ENCODE measurements at regions not wholly inside any gene's neighbourhood (a gene's known extent, or its start where the extent isn't known, plus 50 kb on each side); places are given as distances from the start of the nearest gene placed in this dataset.

GRCh38 chr2:136377423-136378382 is 259.8 kb upstream of the CXCR4 start:
- H3K4me3 ChIP-seq (replicated peaks in 1 of 4; ENCODE audit: control extremely low read depth in 1 of 4, insufficient read depth in 1 of 4, low read depth in 3 of 4, low read length in 4 of 4), result no peak overlapping the region
- H3K4me1 ChIP-seq (ENCODE audit: control insufficient read depth, extremely low read depth, insufficient read depth, low read length), result no peaks in the 10 kb centered on the region
- H3K36me3 ChIP-seq (ENCODE audit: control insufficient read depth, insufficient read depth, low read length), result no peaks in the 10 kb centered on the region
- TF ChIP-seq EZH2 (IDR thresholded peaks at IDR 0.05; ENCODE audit: low read length, missing control alignments), result no peak
- TF ChIP-seq, protein P1, sequence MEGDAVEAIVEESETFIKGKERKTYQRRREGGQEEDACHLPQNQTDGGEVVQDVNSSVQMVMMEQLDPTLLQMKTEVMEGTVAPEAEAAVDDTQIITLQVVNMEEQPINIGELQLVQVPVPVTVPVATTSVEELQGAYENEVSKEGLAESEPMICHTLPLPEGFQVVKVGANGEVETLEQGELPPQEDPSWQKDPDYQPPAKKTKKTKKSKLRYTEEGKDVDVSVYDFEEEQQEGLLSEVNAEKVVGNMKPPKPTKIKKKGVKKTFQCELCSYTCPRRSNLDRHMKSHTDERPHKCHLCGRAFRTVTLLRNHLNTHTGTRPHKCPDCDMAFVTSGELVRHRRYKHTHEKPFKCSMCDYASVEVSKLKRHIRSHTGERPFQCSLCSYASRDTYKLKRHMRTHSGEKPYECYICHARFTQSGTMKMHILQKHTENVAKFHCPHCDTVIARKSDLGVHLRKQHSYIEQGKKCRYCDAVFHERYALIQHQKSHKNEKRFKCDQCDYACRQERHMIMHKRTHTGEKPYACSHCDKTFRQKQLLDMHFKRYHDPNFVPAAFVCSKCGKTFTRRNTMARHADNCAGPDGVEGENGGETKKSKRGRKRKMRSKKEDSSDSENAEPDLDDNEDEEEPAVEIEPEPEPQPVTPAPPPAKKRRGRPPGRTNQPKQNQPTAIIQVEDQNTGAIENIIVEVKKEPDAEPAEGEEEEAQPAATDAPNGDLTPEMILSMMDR (conservative IDR thresholded peaks at IDR 0.05 in 1 of 2, IDR thresholded peaks at IDR 0.05 in 1 of 2; ENCODE audit: low read depth in 1 of 2, low read length in 2 of 2), result no peak
- H3K79me2 ChIP-seq (ENCODE audit: control insufficient read depth, insufficient read depth, low read length), result no peaks in the 10 kb centered on the region
- no peaks in the 10 kb centered on the region for H3K27me3 ChIP-seq (ENCODE audit: control insufficient read depth, insufficient read depth, low read length)
- DNase-seq (ENCODE audit: low read depth in 2 of 2), result no peak
- no peaks in the 10 kb centered on the region for H3K9me3 ChIP-seq (ENCODE audit: control insufficient read depth, insufficient read depth, low read depth, low read length)
- no peaks in the 10 kb centered on the region for H4K20me1 ChIP-seq (ENCODE audit: control insufficient read depth, extremely low read depth, insufficient read depth, low read length)
- no peak overlapping the region for H3K4me2 ChIP-seq (ENCODE audit: extremely low read depth, insufficient read depth, low read length)
- no peak overlapping the region for H3K9ac ChIP-seq (ENCODE audit: insufficient read depth, low read length)
- H2AFZ ChIP-seq (ENCODE audit: low read length), result no peak overlapping the region
- no peak overlapping the region for H3K27ac ChIP-seq (ENCODE audit: insufficient read depth, low read length)

DNA sequence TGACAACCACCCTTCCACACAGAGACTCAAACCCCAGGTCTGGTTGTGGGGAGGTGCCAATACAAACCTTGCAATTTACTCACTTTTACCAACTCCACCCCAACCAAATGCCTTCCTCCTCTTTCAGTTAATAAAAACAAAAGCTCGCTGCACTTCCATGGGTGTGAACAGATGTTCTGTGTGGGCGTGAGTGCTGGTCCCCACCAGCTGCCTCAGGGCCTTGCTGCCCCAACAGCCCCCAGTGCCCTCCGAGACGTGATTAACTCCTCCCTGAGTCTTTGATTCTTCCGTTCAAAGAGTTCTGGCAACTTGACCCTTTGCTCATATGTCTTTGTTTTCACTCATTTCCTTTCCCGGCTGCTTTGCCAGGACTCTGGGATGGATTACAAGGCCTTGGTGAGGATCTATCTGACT is 258.9 kb upstream of the CXCR4 start:
- Histone ChIP-seq H3K79me2 (ENCODE audit: control insufficient read depth, insufficient read depth, low read length) (no peaks in the 10 kb centered on the region), H2AFZ (ENCODE audit: low read length) (no peak overlapping the region), H3K4me1 (ENCODE audit: control insufficient read depth, extremely low read depth, insufficient read depth, low read length) (no peaks in the 10 kb centered on the region), H3K4me2 (ENCODE audit: extremely low read depth, insufficient read depth, low read length) (no peak overlapping the region), H3K9ac (ENCODE audit: insufficient read depth, low read length) (no peak overlapping the region), H3K4me3 (replicated peaks in 1 of 4; ENCODE audit: control extremely low read depth in 1 of 4, insufficient read depth in 1 of 4, low read depth in 3 of 4, low read length in 4 of 4) (no peak overlapping the region), H3K27ac (ENCODE audit: insufficient read depth, low read length) (no peak overlapping the region), H3K9me3 (ENCODE audit: control insufficient read depth, insufficient read depth, low read depth, low read length) (no peaks in the 10 kb centered on the region), H4K20me1 (ENCODE audit: control insufficient read depth, extremely low read depth, insufficient read depth, low read length) (no peaks in the 10 kb centered on the region), H3K27me3 (ENCODE audit: control insufficient read depth, insufficient read depth, low read length) (no peaks in the 10 kb centered on the region), H3K36me3 (ENCODE audit: control insufficient read depth, insufficient read depth, low read length) (no peaks in the 10 kb centered on the region)
- TF ChIP-seq EZH2 (IDR thresholded peaks at IDR 0.05; ENCODE audit: low read length, missing control alignments), result no peak
- TF ChIP-seq, protein P1 (conservative IDR thresholded peaks at IDR 0.05 in 1 of 2, IDR thresholded peaks at IDR 0.05 in 1 of 2; ENCODE audit: low read depth in 1 of 2, low read length in 2 of 2), result no peak
- DNase-seq (ENCODE audit: low read depth in 2 of 2), result peak; percentile 12 to 30

DNA sequence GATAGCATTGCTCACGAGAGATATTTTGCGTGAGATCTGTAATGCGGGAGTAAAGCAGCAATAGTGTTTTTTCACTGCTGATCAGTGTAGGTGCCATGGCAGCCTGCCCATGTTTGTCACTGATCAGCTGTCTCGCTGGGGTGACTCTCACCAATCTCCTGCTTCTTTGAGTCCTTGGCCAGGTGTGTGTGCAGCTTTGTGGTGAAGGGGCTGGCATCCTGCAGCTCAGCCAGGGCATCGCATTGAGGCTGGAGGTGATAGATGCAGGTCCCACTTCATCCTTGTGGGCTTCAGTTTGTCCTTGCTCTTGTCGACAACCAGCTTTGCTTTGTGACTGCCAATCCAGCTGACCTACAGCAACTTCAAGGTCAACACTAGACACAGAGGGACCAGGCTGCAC is 258.3 kb upstream of the CXCR4 start:
- Histone ChIP-seq H3K4me1 (ENCODE audit: control insufficient read depth, extremely low read depth, insufficient read depth, low read length) (no peaks in the 10 kb centered on the region), H3K79me2 (ENCODE audit: control insufficient read depth, insufficient read depth, low read length) (no peaks in the 10 kb centered on the region), H3K9me3 (ENCODE audit: control insufficient read depth, insufficient read depth, low read depth, low read length) (no peaks in the 10 kb centered on the region), H3K27ac (ENCODE audit: insufficient read depth, low read length) (no peak overlapping the region), H4K20me1 (ENCODE audit: control insufficient read depth, extremely low read depth, insufficient read depth, low read length) (no peaks in the 10 kb centered on the region), H3K4me3 (replicated peaks in 1 of 4; ENCODE audit: control extremely low read depth in 1 of 4, insufficient read depth in 1 of 4, low read depth in 3 of 4, low read length in 4 of 4) (no peak overlapping the region), H3K36me3 (ENCODE audit: control insufficient read depth, insufficient read depth, low read length) (no peaks in the 10 kb centered on the region), H2AFZ (ENCODE audit: low read length) (no peak overlapping the region), H3K27me3 (ENCODE audit: control insufficient read depth, insufficient read depth, low read length) (no peaks in the 10 kb centered on the region), H3K9ac (ENCODE audit: insufficient read depth, low read length) (no peak overlapping the region), H3K4me2 (ENCODE audit: extremely low read depth, insufficient read depth, low read length) (no peak overlapping the region)
- no peak for DNase-seq (ENCODE audit: low read depth in 2 of 2)
- TF ChIP-seq EZH2 (IDR thresholded peaks at IDR 0.05; ENCODE audit: low read length, missing control alignments), result no peak
- TF ChIP-seq, protein P1 (conservative IDR thresholded peaks at IDR 0.05 in 1 of 2, IDR thresholded peaks at IDR 0.05 in 1 of 2; ENCODE audit: low read depth in 1 of 2, low read length in 2 of 2), result no peak
